Prostate gland (tissue), 2 donors: ENCODE measurements at regions not wholly inside any gene's neighbourhood (a gene's known extent, or its start where the extent isn't known, plus 50 kb on each side); places are given as distances from the start of the nearest gene placed in this dataset.

Source experiments
- CTCF ChIP-seq, 4 experiments: fragments of 200-600 bp in 2 of 4; fragments of 450-650 bp in 2 of 4; sonication (generic) in 2 of 4; IDR thresholded peaks; 1 replicate in 3 of 4; 2 replicates in 1 of 4; pipeline ENCODE4 v1.5.1; 2016 to 2019; ENCODE audit warnings: antibody characterized with exemption in 4 of 4, mild to moderate bottlenecking in 2 of 4, moderate library complexity in 2 of 4
- POLR2A ChIP-seq: fragments of 450-650 bp; IDR thresholded peaks from one replicate; pipeline ENCODE4 v1.6.1; 2016; ENCODE audit warnings: antibody characterized with exemption, mild to moderate bottlenecking
- POLR2AphosphoS5 ChIP-seq: sonication (generic); formaldehyde crosslinking; IDR thresholded peaks from one replicate; pipeline ENCODE4 v1.6.1; 2017; ENCODE audit warnings: antibody characterized with exemption

- TF ChIP-seq POLR2A (no peak), CTCF (IDR thresholded peaks at IDR 0.05) (no peak), POLR2AphosphoS5 (no peak)
Measured at GRCh38 chr6:159433550-159433949, 259.5 kb downstream of the SOD2 start.
